GM23338 (cell line): ENCODE measurements at regions not wholly inside any gene's neighbourhood (a gene's known extent, or its start where the extent isn't known, plus 50 kb on each side); places are given as distances from the start of the nearest gene placed in this dataset.

Experiments used
- ATAC-seq: fragments of 200-7000 bp; cut with Tn5 transposase; 3 replicates; pipeline ENCODE4 v1.9.1; 2020
- DNase-seq: peaks from one replicate; pipeline ENCODE4 v3.0.0-alpha.2; 2015; ENCODE audit warnings: low spot score
- H2AFZ ChIP-seq: fragments of 200-600 bp; sonication (generic); 2 replicates; pipeline ENCODE4 v1.8.0; 2016; ENCODE audit warnings: antibody characterized with exemption, mild to moderate bottlenecking, moderate library complexity
- H3F3A ChIP-seq: fragments of 200-600 bp; sonication (generic); replicated peaks from 2 replicates; pipeline ENCODE4 v1.8.0; 2017; ENCODE audit warnings: antibody characterized with exemption, mixed run types, low read depth
- H3K27ac ChIP-seq: fragments of 200-600 bp; sonication (generic); 2 replicates; pipeline ENCODE4 v1.6.1; 2016; ENCODE audit warnings: low read depth
- H3K27me3 ChIP-seq: fragments of 200-600 bp; sonication (generic); 2 replicates; pipeline ENCODE4 v1.8.0; 2016; ENCODE audit warnings: mild to moderate bottlenecking, mixed run types, moderate library complexity; ENCODE audit not compliant: insufficient read depth
- H3K36me3 ChIP-seq: fragments of 200-600 bp; sonication (generic); 2 replicates; pipeline ENCODE4 v1.8.0; 2016; ENCODE audit warnings: mild to moderate bottlenecking; ENCODE audit not compliant: insufficient read depth
- H3K4me1 ChIP-seq: fragments of 200-600 bp; sonication (generic); 2 replicates; pipeline ENCODE4 v1.8.0; 2016; ENCODE audit warnings: mild to moderate bottlenecking, moderate library complexity; ENCODE audit not compliant: insufficient read depth
- H3K4me2 ChIP-seq: fragments of 200-600 bp; sonication (generic); 2 replicates; pipeline ENCODE4 v1.7.1; 2017; ENCODE audit warnings: mixed run types
- H3K4me3 ChIP-seq: fragments of 200-600 bp; sonication (generic); 2 replicates; pipeline ENCODE4 v1.6.1; 2016; ENCODE audit warnings: mixed run types
- H3K79me2 ChIP-seq: fragments of 200-600 bp; sonication (generic); replicated peaks from 2 replicates; pipeline ENCODE4 v1.8.0; 2017; ENCODE audit warnings: mild to moderate bottlenecking; ENCODE audit not compliant: insufficient read depth
- H3K9me2 ChIP-seq: fragments of 200-600 bp; sonication (generic); 2 replicates; pipeline ENCODE4 v1.8.0; 2017; ENCODE audit not compliant: insufficient read depth
- H4K20me1 ChIP-seq: fragments of 200-600 bp; sonication (generic); replicated peaks from 2 replicates; pipeline ENCODE4 v1.8.0; 2017; ENCODE audit warnings: mild to moderate bottlenecking; ENCODE audit not compliant: insufficient read depth
- H3K27ac Mint-ChIP-seq: 2 replicates; pipeline ENCODE4 v1.8.0; 2020; ENCODE audit warnings: inconsistent platforms, mild to moderate bottlenecking, moderate library complexity, mixed read lengths
- H3K27me3 Mint-ChIP-seq: 3 replicates; pipeline ENCODE4 v1.8.0; 2022; ENCODE audit warnings: low read depth, mild to moderate bottlenecking, moderate library complexity, mixed read lengths, inconsistent platforms; ENCODE audit not compliant: insufficient read depth, poor library complexity
- H3K36me3 Mint-ChIP-seq: 3 replicates; pipeline ENCODE4 v1.8.0; 2021; ENCODE audit warnings: low read depth, mild to moderate bottlenecking, inconsistent platforms, moderate library complexity, mixed read lengths
- H3K4me1 Mint-ChIP-seq: 3 replicates; pipeline ENCODE4 v1.8.0; 2020; ENCODE audit warnings: mild to moderate bottlenecking, inconsistent platforms, mixed read lengths
- H3K4me3 Mint-ChIP-seq: 3 replicates; pipeline ENCODE4 v1.8.0; 2021; ENCODE audit warnings: moderate library complexity, mild to moderate bottlenecking, inconsistent platforms, mixed read lengths
- H3K9me3 Mint-ChIP-seq: 3 replicates; pipeline ENCODE4 v1.8.0; 2020; ENCODE audit warnings: moderate library complexity, mild to moderate bottlenecking, inconsistent platforms, mixed read lengths
- CREB1 ChIP-seq: fragments of 250-450 bp; sonication (Bioruptor Pico); IDR thresholded peaks from 2 replicates; pipeline ENCODE4 v1.5.0; 2020; ENCODE audit warnings: low read depth, mild to moderate bottlenecking, moderate library complexity
- EZH2phosphoT487 ChIP-seq: fragments of 200-600 bp; sonication (generic); IDR thresholded peaks from one replicate; pipeline ENCODE4 v1.8.1; 2018; ENCODE audit warnings: antibody characterized with exemption; ENCODE audit not compliant: unreplicated experiment
- JUNB ChIP-seq: IDR thresholded peaks from one replicate; pipeline ENCODE4 v1.6.1; 2016; ENCODE audit warnings: antibody characterized with exemption; ENCODE audit not compliant: unreplicated experiment
- NANOG ChIP-seq: IDR thresholded peaks from 2 replicates; pipeline ENCODE4 v1.6.1; 2016; ENCODE audit warnings: antibody characterized with exemption, borderline replicate concordance
- STAT1 ChIP-seq: IDR thresholded peaks from one replicate; pipeline ENCODE4 v1.6.1; 2016; ENCODE audit warnings: antibody characterized with exemption; ENCODE audit not compliant: unreplicated experiment
- ZNF114 ChIP-seq: fragments of 250-450 bp; sonication (Bioruptor Pico); IDR thresholded peaks from 2 replicates; pipeline ENCODE4 v1.5.0; 2020; ENCODE audit warnings: mild to moderate bottlenecking, moderate library complexity
- ZNF331 ChIP-seq: fragments of 250-450 bp; sonication (Bioruptor Pico); IDR thresholded peaks from 2 replicates; pipeline ENCODE4 v1.5.0; 2020; ENCODE audit warnings: low read depth, mild to moderate bottlenecking, moderate library complexity
- TF ChIP-seq, protein P1 (sequence below): fragments of 250-450 bp; sonication (Bioruptor Pico); IDR thresholded peaks from 2 replicates; pipeline ENCODE4 v1.5.0; 2020; ENCODE audit warnings: mild to moderate bottlenecking, moderate library complexity
- TF ChIP-seq, protein P2 (sequence below): IDR thresholded peaks from one replicate; pipeline ENCODE4 v1.6.1; 2018; ENCODE audit warnings: antibody characterized with exemption; ENCODE audit not compliant: unreplicated experiment
- TF ChIP-seq, protein P3 (sequence below): IDR thresholded peaks from 2 replicates; pipeline ENCODE4 v1.6.1; 2016; ENCODE audit warnings: antibody characterized with exemption
- TF ChIP-seq, protein P4 (sequence below), 2 experiments: fragments of 200-600 bp in 1 of 2; sonication (generic) in 1 of 2; conservative IDR thresholded peaks; 2 replicates each; pipeline versions ENCODE4 v1.5.1 to v1.6.1; 2016 to 2017; ENCODE audit warnings: antibody characterized with exemption in 2 of 2, low read depth in 2 of 2, mild to moderate bottlenecking in 2 of 2, moderate library complexity in 1 of 2

DNA sequence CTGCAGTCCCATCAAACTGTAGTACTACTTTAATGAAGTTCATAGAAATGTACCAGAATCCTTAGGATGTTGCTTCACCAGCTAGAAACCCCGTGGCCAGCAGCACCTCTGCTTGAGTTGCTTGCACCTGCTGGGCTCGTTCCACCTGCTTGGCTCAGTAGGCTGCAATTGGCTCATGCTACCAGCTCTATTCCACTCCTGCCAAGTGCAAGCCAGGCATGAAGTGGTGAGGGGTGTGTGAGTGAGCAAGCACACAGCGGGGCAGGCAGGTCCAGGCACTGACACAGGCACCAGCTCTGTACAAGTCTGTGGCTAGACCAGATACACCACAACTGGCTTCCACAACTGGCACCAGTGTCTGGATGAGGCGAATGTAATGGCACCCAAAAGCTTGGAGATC is 209.9 kb downstream of the AMY1C start:
- Mint-ChIP-seq H3K27me3 (no peaks in the 10 kb centered on the region), H3K27ac (no peak overlapping the region), H3K36me3 (peaks cover 21% of the 10 kb centered on the region), H3K4me3 (no peak overlapping the region), H3K4me1 (no peaks in the 10 kb centered on the region), H3K9me3 (peaks cover 32% of the 10 kb centered on the region)
- H3K4me3 ChIP-seq: no peak overlapping the region
- no peaks in the 10 kb centered on the region for H3K79me2 ChIP-seq
- ATAC-seq (no peak), DNase-seq (no peak)
- no peaks in the 10 kb centered on the region for H3K4me1 ChIP-seq
- TF ChIP-seq CREB1 (CRISPR knock-in tag) (no peak), NANOG (no peak), STAT1 (no peak), JUNB (no peak), ZNF114 (CRISPR knock-in tag) (no peak), EZH2phosphoT487 (no peak), ZNF331 (CRISPR knock-in tag) (no peak)
- TF ChIP-seq, protein P1, sequence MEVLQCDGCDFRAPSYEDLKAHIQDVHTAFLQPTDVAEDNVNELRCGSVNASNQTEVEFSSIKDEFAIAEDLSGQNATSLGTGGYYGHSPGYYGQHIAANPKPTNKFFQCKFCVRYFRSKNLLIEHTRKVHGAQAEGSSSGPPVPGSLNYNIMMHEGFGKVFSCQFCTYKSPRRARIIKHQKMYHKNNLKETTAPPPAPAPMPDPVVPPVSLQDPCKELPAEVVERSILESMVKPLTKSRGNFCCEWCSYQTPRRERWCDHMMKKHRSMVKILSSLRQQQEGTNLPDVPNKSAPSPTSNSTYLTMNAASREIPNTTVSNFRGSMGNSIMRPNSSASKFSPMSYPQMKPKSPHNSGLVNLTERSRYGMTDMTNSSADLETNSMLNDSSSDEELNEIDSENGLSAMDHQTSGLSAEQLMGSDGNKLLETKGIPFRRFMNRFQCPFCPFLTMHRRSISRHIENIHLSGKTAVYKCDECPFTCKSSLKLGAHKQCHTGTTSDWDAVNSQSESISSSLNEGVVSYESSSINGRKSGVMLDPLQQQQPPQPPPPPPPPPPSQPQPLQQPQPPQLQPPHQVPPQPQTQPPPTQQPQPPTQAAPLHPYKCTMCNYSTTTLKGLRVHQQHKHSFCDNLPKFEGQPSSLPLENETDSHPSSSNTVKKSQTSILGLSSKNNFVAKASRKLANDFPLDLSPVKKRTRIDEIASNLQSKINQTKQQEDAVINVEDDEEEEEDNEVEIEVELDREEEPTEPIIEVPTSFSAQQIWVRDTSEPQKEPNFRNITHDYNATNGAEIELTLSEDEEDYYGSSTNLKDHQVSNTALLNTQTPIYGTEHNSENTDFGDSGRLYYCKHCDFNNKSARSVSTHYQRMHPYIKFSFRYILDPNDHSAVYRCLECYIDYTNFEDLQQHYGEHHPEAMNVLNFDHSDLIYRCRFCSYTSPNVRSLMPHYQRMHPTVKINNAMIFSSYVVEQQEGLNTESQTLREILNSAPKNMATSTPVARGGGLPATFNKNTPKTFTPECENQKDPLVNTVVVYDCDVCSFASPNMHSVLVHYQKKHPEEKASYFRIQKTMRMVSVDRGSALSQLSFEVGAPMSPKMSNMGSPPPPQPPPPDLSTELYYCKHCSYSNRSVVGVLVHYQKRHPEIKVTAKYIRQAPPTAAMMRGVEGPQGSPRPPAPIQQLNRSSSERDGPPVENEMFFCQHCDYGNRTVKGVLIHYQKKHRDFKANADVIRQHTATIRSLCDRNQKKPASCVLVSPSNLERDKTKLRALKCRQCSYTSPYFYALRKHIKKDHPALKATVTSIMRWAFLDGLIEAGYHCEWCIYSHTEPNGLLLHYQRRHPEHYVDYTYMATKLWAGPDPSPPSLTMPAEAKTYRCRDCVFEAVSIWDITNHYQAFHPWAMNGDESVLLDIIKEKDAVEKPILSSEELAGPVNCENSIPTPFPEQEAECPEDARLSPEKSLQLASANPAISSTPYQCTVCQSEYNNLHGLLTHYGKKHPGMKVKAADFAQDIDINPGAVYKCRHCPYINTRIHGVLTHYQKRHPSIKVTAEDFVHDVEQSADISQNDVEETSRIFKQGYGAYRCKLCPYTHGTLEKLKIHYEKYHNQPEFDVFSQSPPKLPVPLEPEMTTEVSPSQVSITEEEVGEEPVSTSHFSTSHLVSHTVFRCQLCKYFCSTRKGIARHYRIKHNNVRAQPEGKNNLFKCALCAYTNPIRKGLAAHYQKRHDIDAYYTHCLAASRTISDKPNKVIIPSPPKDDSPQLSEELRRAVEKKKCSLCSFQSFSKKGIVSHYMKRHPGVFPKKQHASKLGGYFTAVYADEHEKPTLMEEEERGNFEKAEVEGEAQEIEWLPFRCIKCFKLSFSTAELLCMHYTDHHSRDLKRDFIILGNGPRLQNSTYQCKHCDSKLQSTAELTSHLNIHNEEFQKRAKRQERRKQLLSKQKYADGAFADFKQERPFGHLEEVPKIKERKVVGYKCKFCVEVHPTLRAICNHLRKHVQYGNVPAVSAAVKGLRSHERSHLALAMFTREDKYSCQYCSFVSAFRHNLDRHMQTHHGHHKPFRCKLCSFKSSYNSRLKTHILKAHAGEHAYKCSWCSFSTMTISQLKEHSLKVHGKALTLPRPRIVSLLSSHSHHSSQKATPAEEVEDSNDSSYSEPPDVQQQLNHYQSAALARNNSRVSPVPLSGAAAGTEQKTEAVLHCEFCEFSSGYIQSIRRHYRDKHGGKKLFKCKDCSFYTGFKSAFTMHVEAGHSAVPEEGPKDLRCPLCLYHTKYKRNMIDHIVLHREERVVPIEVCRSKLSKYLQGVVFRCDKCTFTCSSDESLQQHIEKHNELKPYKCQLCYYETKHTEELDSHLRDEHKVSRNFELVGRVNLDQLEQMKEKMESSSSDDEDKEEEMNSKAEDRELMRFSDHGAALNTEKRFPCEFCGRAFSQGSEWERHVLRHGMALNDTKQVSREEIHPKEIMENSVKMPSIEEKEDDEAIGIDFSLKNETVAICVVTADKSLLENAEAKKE (CRISPR knock-in tag): no peak
- TF ChIP-seq, protein P2, sequence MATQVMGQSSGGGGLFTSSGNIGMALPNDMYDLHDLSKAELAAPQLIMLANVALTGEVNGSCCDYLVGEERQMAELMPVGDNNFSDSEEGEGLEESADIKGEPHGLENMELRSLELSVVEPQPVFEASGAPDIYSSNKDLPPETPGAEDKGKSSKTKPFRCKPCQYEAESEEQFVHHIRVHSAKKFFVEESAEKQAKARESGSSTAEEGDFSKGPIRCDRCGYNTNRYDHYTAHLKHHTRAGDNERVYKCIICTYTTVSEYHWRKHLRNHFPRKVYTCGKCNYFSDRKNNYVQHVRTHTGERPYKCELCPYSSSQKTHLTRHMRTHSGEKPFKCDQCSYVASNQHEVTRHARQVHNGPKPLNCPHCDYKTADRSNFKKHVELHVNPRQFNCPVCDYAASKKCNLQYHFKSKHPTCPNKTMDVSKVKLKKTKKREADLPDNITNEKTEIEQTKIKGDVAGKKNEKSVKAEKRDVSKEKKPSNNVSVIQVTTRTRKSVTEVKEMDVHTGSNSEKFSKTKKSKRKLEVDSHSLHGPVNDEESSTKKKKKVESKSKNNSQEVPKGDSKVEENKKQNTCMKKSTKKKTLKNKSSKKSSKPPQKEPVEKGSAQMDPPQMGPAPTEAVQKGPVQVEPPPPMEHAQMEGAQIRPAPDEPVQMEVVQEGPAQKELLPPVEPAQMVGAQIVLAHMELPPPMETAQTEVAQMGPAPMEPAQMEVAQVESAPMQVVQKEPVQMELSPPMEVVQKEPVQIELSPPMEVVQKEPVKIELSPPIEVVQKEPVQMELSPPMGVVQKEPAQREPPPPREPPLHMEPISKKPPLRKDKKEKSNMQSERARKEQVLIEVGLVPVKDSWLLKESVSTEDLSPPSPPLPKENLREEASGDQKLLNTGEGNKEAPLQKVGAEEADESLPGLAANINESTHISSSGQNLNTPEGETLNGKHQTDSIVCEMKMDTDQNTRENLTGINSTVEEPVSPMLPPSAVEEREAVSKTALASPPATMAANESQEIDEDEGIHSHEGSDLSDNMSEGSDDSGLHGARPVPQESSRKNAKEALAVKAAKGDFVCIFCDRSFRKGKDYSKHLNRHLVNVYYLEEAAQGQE: no peak
- TF ChIP-seq, protein P3, sequence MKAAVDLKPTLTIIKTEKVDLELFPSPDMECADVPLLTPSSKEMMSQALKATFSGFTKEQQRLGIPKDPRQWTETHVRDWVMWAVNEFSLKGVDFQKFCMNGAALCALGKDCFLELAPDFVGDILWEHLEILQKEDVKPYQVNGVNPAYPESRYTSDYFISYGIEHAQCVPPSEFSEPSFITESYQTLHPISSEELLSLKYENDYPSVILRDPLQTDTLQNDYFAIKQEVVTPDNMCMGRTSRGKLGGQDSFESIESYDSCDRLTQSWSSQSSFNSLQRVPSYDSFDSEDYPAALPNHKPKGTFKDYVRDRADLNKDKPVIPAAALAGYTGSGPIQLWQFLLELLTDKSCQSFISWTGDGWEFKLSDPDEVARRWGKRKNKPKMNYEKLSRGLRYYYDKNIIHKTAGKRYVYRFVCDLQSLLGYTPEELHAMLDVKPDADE: no peak
- TF ChIP-seq, protein P4, sequence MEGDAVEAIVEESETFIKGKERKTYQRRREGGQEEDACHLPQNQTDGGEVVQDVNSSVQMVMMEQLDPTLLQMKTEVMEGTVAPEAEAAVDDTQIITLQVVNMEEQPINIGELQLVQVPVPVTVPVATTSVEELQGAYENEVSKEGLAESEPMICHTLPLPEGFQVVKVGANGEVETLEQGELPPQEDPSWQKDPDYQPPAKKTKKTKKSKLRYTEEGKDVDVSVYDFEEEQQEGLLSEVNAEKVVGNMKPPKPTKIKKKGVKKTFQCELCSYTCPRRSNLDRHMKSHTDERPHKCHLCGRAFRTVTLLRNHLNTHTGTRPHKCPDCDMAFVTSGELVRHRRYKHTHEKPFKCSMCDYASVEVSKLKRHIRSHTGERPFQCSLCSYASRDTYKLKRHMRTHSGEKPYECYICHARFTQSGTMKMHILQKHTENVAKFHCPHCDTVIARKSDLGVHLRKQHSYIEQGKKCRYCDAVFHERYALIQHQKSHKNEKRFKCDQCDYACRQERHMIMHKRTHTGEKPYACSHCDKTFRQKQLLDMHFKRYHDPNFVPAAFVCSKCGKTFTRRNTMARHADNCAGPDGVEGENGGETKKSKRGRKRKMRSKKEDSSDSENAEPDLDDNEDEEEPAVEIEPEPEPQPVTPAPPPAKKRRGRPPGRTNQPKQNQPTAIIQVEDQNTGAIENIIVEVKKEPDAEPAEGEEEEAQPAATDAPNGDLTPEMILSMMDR (conservative IDR thresholded peaks at IDR 0.05; ENCODE audit: low read depth in 2 of 2): no peak
- H4K20me1 ChIP-seq: no peaks in the 10 kb centered on the region
- H3K36me3 ChIP-seq: no peaks in the 10 kb centered on the region
- H3K27ac ChIP-seq: no peak overlapping the region
- H3K4me2 ChIP-seq: no peak overlapping the region
- H3F3A ChIP-seq: no peaks in the 10 kb centered on the region
- H3K9me2 ChIP-seq: no peaks in the 10 kb centered on the region; the same call in 1 of the 2 replicates
- H3K27me3 ChIP-seq: no peaks in the 10 kb centered on the region
- H2AFZ ChIP-seq: no peak overlapping the region
